Muscle of arm (tissue), 1 donor: ENCODE measurements at regions not wholly inside any gene's neighbourhood (a gene's known extent, or its start where the extent isn't known, plus 50 kb on each side); places are given as distances from the start of the nearest gene placed in this dataset.
A peak's percentile ranks its signal among the peaks of the same experiment; 100 is the strongest.
"Not testable (repeated sequence)": the region's sequence is repeated elsewhere in the genome, so short reads cannot be mapped to it uniquely, and the experiment has no call there.

Experiments
- DNase-seq: peaks from one replicate; pipeline ENCODE4 v3.0.0-alpha.2; 2013

DNA sequence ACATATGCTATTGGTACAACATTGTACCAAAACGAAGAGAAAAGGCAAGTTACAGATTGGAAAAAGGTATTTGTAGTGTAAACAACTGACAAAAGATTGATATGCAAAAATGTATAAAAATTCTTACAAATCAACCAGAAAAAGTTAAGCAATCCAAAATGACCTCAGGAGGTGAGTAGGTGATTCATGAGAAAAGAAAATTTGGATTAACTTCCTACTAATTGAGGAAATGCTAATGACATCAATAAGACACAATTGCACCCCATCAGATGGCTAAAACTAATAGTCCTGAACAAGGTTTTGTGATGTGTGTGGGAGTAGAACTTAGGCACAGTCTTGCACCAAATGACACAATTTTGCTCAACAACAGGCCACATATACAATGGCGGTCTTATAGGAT is 129.3 kb downstream of the COPS8 start:
- no peak for DNase-seq

- DNase-seq = no peak
These were observed 132.4 kb downstream of the COPS8 start for GRCh38 chr2:237217995-237218616.

DNA sequence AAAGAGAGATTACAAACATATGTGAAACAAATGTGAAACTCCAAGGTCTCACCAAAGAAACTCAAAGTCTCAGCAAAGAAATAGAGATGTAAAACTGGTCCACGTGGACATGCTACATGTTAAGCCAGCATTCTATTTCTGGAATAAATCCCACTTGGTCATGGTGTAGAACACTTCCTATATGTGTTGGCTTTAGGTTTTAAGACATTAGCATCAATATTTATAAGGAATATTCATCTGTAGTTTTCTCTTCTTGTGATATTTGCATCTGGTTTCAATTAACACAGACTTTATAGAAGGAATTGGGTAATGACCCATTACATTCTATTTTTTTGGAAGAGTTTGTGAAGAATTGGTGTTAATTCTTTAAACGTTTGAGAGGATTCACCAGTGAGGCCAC is 133.1 kb downstream of the COPS8 start:
- DNase-seq = peak; percentile 80

- DNase-seq = no peak
These were observed 134.1 kb downstream of the COPS8 start for GRCh38 chr2:237219826-237220225.

DNA sequence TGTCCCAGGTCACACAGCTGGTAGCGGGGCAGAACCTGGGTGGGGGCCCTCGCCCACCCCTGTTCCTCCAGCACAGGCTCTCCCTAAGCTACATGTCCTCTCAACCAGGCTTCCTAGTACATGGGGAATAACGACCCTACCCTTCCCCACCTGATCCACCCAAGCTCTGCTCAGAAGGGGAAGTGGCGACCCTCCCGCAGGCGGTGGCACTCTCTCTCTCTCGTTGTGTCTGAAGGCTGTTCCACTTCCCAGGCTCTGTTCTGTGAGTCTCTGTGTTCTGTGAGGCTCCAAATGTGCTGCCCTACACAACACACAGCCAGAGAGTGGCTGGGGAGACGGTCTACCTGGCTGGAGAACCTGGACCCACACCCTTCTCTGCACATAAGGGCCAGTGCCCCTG is 135.8 kb downstream of the COPS8 start:
- DNase-seq = no peak

DNA sequence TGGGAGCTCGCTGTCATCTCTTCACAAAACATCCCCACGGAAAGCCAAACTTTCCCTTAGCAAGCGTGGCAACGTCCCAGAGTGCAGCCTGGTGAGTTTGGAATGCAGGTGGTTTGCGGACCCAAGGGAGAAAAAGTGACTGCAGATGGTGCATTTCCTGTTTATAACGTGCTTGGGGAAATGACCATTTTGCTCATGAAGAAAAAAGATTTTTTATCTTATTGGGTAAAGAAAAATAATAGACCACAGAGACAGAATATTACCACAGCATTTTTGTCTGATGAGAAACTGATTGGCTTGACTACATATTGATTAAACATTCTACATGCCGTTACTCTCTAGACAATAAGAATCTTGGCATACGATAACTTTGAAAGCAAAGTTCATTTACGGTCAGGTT is 136.5 kb downstream of the COPS8 start:
- DNase-seq = peak; percentile 45

DNA sequence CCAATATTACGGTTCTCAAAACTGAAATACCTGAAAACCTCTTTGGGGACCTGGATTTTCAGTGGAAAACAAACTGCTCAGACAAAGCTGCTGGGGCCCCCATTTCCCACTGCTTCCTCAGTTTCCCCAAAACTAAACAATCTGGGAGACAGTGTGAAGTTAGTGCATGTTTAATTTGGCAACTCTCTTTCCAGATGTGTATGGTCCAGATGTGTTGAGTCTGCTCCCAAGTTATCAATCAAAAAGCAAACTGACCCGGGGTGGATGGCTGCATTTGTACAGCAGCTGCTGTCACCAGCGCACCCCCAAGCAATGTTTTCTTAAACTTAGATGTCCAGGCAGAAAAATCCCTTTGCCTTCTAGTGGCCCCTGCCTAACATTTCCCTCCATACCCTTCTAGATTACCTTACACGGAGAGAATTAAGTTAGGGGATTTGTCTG is 136.9 kb downstream of the COPS8 start:
- peak; percentile 45 for DNase-seq

DNA sequence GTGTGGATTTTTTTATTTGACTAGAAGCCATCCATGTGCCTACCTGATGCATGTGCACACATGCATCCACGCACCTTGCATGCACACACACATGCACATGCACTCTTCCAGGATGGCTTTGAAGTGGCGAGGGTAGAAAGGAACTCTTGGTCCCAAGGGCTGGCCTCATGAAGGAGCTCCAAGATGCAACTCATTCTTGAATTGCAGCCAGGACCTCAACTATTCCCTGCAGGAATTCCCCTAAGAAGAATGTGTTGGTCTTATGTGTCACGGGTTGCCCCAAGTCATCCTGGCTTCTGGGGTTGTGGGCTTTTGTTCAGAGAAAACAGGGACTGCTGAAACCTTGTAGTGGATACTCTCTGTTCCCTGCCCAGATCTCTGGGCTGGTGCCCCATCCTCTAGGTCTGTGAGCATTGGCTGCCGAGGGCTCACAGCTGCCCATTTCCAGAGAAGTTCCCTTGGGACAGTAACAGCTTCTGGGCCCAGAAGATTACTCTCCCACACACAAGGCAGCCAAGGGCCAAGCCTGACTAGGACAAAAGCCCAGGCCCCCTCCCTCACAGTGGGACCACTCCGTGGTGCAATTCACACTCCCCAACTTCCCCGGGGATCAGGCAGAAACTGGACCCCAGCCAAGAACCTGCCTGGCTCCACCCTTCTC is 137.6 kb downstream of the COPS8 start:
- DNase-seq = no peak

- DNase-seq = no peak
These were observed 141.5 kb downstream of the COPS8 start for GRCh38 chr2:237227190-237227589.

DNA sequence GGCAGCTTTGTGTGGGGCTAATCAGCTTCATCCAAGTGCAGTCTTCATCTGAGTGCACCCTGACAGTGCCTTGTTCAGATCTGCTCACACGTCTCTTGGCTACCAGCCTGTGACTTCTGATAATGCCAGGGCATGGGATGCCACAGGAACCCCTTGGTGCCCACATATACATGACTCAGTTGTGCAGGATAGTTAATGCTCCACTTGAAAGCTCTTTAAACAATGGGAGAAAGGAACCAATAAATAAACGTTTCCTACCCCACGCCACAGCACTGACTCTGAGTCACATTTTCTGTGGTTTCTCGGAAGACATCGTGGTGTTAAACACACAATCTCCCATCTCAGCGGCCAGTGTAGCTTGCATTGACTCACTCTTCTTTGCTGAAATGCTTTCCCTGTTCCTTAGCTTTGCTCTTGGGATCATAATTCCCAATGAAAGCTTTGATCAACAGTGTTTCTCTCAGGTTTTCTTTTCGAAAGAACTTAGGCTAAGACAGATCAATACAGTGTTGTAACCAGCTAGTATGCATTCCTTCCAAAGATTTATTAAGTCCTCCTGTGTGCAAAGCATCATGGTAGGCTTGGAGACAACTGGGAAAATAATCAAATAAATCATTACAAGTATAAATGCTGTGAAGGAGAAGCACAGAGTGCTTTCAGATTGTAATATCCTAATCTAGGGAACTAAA is 142.0 kb downstream of the COPS8 start:
- DNase-seq = no peak

GRCh38 chr2:237228281-237228625 is 142.6 kb downstream of the COPS8 start:
- no peak for DNase-seq

DNA sequence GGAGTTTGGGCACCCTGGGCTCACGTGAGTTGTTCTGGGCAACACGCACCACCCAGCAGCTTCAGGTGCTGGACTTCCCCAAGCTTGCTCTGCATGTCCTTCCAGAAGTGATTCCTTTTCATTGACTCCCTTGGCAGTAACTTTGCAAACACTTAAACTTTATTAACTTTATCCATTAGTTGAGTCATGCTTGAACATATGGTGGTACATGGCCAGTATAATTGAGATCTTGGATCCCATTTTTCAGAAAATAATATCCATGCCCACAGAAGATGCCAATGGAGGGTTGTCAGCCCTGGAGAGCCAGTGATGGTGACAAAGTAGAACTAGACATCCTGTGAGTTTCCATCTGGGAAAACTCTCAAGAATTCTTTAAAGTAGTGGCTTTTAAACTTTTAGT is 144.2 kb downstream of the COPS8 start:
- DNase-seq = no peak

GRCh38 chr2:237230355-237230754 is 144.7 kb downstream of the COPS8 start:
- DNase-seq = no peak

- DNase-seq = no peak
These were observed 145.9 kb downstream of the COPS8 start for GRCh38 chr2:237231593-237231992.

GRCh38 chr2:237232166-237232565 is 146.5 kb downstream of the COPS8 start:
- no peak for DNase-seq

DNA sequence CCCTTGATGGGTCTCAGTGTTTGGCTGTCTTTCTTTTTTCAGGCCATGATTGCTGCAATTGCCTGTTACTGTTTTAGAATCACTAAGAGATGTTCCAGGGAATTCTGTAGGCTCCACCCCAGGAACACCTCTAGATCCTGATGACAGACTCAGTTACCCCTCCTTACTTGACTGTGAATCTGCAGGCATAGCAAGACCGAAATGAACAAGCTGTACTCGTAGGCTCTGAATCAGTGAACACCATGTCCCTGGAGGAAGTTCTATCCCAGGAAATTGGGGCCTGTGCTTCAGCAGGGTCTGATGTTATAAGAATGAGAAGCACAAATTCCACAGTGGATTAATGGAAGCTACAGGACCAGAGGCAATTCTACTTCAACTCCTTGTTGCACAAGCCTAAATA is 148.6 kb downstream of the COPS8 start:
- no peak for DNase-seq

- DNase-seq = peak; percentile 42
These were observed 149.8 kb downstream of the COPS8 start for GRCh38 chr2:237235383-237236095.

GRCh38 chr2:237236188-237236587 is 150.5 kb downstream of the COPS8 start:
- no peak for DNase-seq

- DNase-seq = no peak
These were observed 152.6 kb downstream of the COPS8 start for GRCh38 chr2:237238249-237238648.

DNA sequence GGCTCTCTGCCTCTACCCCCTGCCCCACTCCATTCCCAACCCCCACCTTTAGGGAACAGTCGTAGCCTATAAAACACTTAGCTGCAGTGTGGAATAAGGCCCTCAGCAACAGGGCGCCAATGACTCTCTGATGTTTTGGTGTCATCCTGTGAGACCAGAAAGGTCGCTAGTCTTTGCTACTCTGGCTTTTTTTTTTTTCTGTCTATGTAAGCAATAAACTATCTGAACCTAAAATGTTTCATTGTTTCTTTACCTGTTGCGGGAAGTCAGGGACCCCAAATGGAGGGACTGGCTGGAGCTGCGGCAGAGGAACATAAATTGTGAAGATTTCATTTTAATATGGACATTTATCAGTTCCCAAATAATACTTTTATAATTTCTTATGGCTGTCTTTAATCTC is 154.6 kb downstream of the COPS8 start:
- DNase-seq = no peak

GRCh38 chr2:237240868-237241267 is 155.2 kb downstream of the COPS8 start:
- DNase-seq = not testable (repeated sequence)

- DNase-seq = no peak
These were observed 156.4 kb downstream of the COPS8 start for GRCh38 chr2:237242091-237242536.

DNA sequence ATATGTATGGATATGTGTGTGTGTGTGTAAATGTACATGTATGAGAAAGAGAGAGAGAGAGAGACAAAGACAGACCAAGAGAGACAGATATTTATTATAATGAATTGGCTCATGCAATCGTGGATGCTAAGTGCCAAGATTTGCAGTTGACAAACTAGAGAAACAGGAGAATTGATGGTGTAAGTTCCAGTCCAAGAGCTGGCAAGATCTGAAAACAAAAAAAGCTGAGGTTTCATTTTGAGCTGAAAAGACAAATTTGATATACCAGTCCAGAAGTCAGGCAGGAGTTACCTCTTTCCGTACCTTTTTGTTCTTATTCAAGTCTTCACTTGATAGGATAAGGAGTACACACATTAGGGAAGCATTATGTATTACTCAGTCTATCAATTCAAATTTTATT is 157.8 kb downstream of the COPS8 start:
- no peak for DNase-seq
